ENCODE measurements at regions not wholly inside any gene's neighbourhood (a gene's known extent, or its start where the extent isn't known, plus 50 kb on each side); places are given as distances from the start of the nearest gene placed in this dataset.

DNA sequence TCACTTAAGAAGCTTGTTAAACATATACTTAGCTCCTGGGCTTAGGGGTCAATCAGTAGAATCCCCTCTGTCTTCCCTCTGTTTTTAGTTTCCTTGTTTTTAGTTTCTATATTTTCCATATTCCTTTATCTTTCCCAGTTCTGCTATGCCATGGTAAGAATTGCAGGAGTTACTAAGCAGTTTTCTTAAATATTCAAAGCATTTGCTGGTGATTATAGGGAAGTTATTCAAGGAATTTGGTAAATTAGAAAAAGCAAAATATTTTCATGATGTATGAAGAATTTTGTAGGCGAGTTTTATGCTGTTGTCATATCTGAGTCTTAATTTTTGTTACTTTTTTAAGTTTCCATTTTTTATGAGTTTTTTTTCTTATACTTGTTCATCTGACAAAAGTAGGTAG is 91.6 kb upstream of the NUDT6 start:
- Histone ChIP-seq H4K20me1 (ENCODE audit: insufficient read depth, low read length) (no peaks in the 10 kb centered on the region), H3K14ac (replicated peaks; ENCODE audit: low read depth, low read length) (no peak overlapping the region), H3K79me1 (ENCODE audit: low read depth in 1 of 2, low read length in 2 of 2) (no peaks in the 10 kb centered on the region; a peak in 1 of 4 replicates), H3K4me1 (ENCODE audit: control insufficient read depth, insufficient read depth, low read length) (peaks cover 3% of the 10 kb centered on the region; the same call in 1 of the 2 replicates), H3K27ac (ENCODE audit: insufficient read depth, low read length) (no peak overlapping the region; the same call in 1 of the 2 replicates), H3K9ac (ENCODE audit: low read depth, low read length) (no peak overlapping the region), H3K4me3 (ENCODE audit: insufficient read depth, low read depth, low read length) (no peak overlapping the region), H2BK20ac (ENCODE audit: low read depth, low read length) (no peak overlapping the region), H2BK120ac (ENCODE audit: low read depth, low read length) (no peak overlapping the region), H3K23ac (ENCODE audit: low read depth, low read length) (no peak overlapping the region), H3K56ac (ENCODE audit: extremely low read depth, insufficient read depth, low read length) (no peak overlapping the region), H2AK9ac (replicated peaks; ENCODE audit: low read depth, low read length, poor library complexity) (no peak overlapping the region), H4K91ac (ENCODE audit: insufficient read depth, low read depth, low read length) (no peak overlapping the region), H3K36me3 (ENCODE audit: control insufficient read depth, insufficient read depth, low read length) (no peaks in the 10 kb centered on the region), H4K5ac (ENCODE audit: low read depth, low read length) (no peak overlapping the region), H3K9me1 (ENCODE audit: insufficient read depth, low read length) (peaks cover 2% of the 10 kb centered on the region), H2BK5ac (ENCODE audit: low read depth, low read length, poor library complexity, severe bottlenecking) (peak overlapping the region; percentile 82), H3K4me2 (ENCODE audit: low read depth, low read length) (no peak overlapping the region), H2BK15ac (ENCODE audit: low read depth, low read length) (no peak overlapping the region), H3K9me3 (ENCODE audit: control insufficient read depth, insufficient read depth, low read length) (no peaks in the 10 kb centered on the region), H3K18ac (ENCODE audit: low read depth, low read length) (peak overlapping the region; percentile 84; the same call in 1 of the 2 replicates), H3K4ac (ENCODE audit: low read depth, low read length) (no peak overlapping the region), H4K8ac (ENCODE audit: low read depth in 2 of 2, low read length in 2 of 2) (no peak overlapping the region), H3K27me3 (ENCODE audit: control insufficient read depth, insufficient read depth, low read length) (no peaks in the 10 kb centered on the region), H2AK5ac (ENCODE audit: low read depth, low read length) (no peak overlapping the region), H2AFZ (replicated peaks; ENCODE audit: low read length, poor library complexity) (no peak overlapping the region)
- dilution Hi-C loops (cut with HindIII; ENCODE audit: low sequenced_read_pairs, unreplicated experiment) (no loop called here), in situ Hi-C loops (cut with MboI; ENCODE audit: low sequenced_read_pairs) (no loop called here), intact Hi-C loops (cut with micrococcal nuclease) (no loop called here)
- DNase-seq, result no peak
- no CpG with 5 or more reads among the region's 1 CpG for WGBS, 2 experiments (ENCODE audit: extremely low coverage in 2 of 2, insufficient read length in 1 of 2)
- CTCF ChIA-PET, result interaction anchor here (0.6 kb wide), 1 partner anchor 236 kb away, joined by 4 read pairs; no protein-coding TSS in a partner anchor
- no TSS peak for BruUV-seq (replicated peaks)
- TF ChIP-seq MAZ (IDR thresholded peaks at IDR 0.05; ENCODE audit: borderline replicate concordance, low read depth, low read length) (no peak), MXI1 (IDR thresholded peaks at IDR 0.05; ENCODE audit: borderline replicate concordance, low read depth, low read length) (no peak), SMC3 (IDR thresholded peaks at IDR 0.05; ENCODE audit: low read depth, low read length) (no peak), NFE2L2 (IDR thresholded peaks at IDR 0.05; ENCODE audit: low read depth, low read length) (no peak), CEBPB (IDR thresholded peaks at IDR 0.05; ENCODE audit: low read depth, low read length) (no peak), RFX5 (IDR thresholded peaks at IDR 0.05; ENCODE audit: low read depth, low read length) (no peak), RAD21 (IDR thresholded peaks at IDR 0.05; ENCODE audit: low read length) (no peak)
- TF ChIP-seq, protein P1, sequence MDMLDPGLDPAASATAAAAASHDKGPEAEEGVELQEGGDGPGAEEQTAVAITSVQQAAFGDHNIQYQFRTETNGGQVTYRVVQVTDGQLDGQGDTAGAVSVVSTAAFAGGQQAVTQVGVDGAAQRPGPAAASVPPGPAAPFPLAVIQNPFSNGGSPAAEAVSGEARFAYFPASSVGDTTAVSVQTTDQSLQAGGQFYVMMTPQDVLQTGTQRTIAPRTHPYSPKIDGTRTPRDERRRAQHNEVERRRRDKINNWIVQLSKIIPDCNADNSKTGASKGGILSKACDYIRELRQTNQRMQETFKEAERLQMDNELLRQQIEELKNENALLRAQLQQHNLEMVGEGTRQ (IDR thresholded peaks at IDR 0.05; ENCODE audit: low read depth, low read length), result no peak
- POLR2A ChIA-PET (ENCODE audit: unreplicated experiment), result no interaction called here
- ATAC-seq (ENCODE audit: low read depth), result peak; percentile 52
